ENCODE measurements at regions not wholly inside any gene's neighbourhood (a gene's known extent, or its start where the extent isn't known, plus 50 kb on each side); places are given as distances from the start of the nearest gene placed in this dataset.

GRCh38 chr5:171705830-171706468, 79.7 kb upstream of the SMIM23 start:
- TF ChIP-seq CTCF (IDR thresholded peaks at IDR 0.05) (no peak), JUN (IDR thresholded peaks at IDR 0.05) (no peak), JUNB (IDR thresholded peaks at IDR 0.05) (no peak), CBX8 (IDR thresholded peaks at IDR 0.05) (no peak), POLR2A (IDR thresholded peaks at IDR 0.05; ENCODE audit: low read length) (no peak), BHLHE40 (IDR thresholded peaks at IDR 0.05; ENCODE audit: low read depth, low read length) (no peak), REST (IDR thresholded peaks at IDR 0.05) (no peak), RAD21 (conservative IDR thresholded peaks at IDR 0.05 in 1 of 2, IDR thresholded peaks at IDR 0.05 in 1 of 2) (no peak), ZC3H11A (IDR thresholded peaks at IDR 0.05) (no peak), EP300 (IDR thresholded peaks at IDR 0.05) (no peak), POLR2AphosphoS2 (conservative IDR thresholded peaks at IDR 0.05; ENCODE audit: low read length) (no peak), CEBPB (IDR thresholded peaks at IDR 0.05) (no peak), MAZ (IDR thresholded peaks at IDR 0.05; ENCODE audit: borderline replicate concordance, low read depth, low read length) (no peak), RNF2 (IDR thresholded peaks at IDR 0.05; ENCODE audit: borderline replicate concordance, low read depth) (no peak)
